SK-N-SH treated with all-trans-retinoic acid at 6 μM for 48 hours (cell line): ENCODE measurements at regions not wholly inside any gene's neighbourhood (a gene's known extent, or its start where the extent isn't known, plus 50 kb on each side); places are given as distances from the start of the nearest gene placed in this dataset.

ENCODE experiments used
- ATAC-seq: fragments of 200-7000 bp; cut with Tn5 transposase; 3 replicates; pipeline ENCODE4 v1.9.1; 2020; ENCODE audit warnings: mild to moderate bottlenecking, moderate library complexity
- BACH2 ChIP-seq: fragments of 250-450 bp; sonication (Bioruptor Pico); IDR thresholded peaks from 2 replicates; pipeline ENCODE4 v1.9.0; 2021; ENCODE audit warnings: mild to moderate bottlenecking, borderline replicate concordance
- CREB5 ChIP-seq: fragments of 250-450 bp; sonication (Bioruptor Pico); IDR thresholded peaks from 2 replicates; pipeline ENCODE4 v1.5.1; 2020; ENCODE audit warnings: low read depth, mild to moderate bottlenecking, moderate library complexity
- CSDC2 ChIP-seq: fragments of 250-450 bp; sonication (Bioruptor Pico); IDR thresholded peaks from 2 replicates; pipeline ENCODE4 v1.5.0; 2020; ENCODE audit warnings: mild to moderate bottlenecking, moderate library complexity
- CSRNP3 ChIP-seq: fragments of 250-450 bp; sonication (Bioruptor Pico); IDR thresholded peaks from 2 replicates; pipeline ENCODE4 v1.5.1; 2021; ENCODE audit warnings: mild to moderate bottlenecking, moderate library complexity
- ESRRG ChIP-seq: fragments of 250-450 bp; sonication (Bioruptor Pico); IDR thresholded peaks from 2 replicates; pipeline ENCODE4 v1.6.1; 2021; ENCODE audit warnings: mild to moderate bottlenecking
- ISL1 ChIP-seq: fragments of 250-450 bp; sonication (Bioruptor Pico); IDR thresholded peaks from 2 replicates; pipeline ENCODE4 v2.1.2; 2022; ENCODE audit warnings: mild to moderate bottlenecking, moderate library complexity
- OSR1 ChIP-seq: fragments of 250-450 bp; sonication (Bioruptor Pico); IDR thresholded peaks from 2 replicates; pipeline ENCODE4 v1.8.0; 2022; ENCODE audit warnings: moderate library complexity, mild to moderate bottlenecking, inconsistent platforms
- PATZ1 ChIP-seq: fragments of 250-450 bp; sonication (Bioruptor Pico); IDR thresholded peaks from 2 replicates; pipeline ENCODE4 v1.8.0; 2020; ENCODE audit warnings: mild to moderate bottlenecking, moderate library complexity, borderline replicate concordance
- POU6F1 ChIP-seq: fragments of 250-450 bp; sonication (Bioruptor Pico); IDR thresholded peaks from 2 replicates; pipeline ENCODE4 v1.8.0; 2021; ENCODE audit warnings: low read depth, mild to moderate bottlenecking, moderate library complexity, borderline replicate concordance
- PPARA ChIP-seq: fragments of 250-450 bp; sonication (Bioruptor Pico); IDR thresholded peaks from 2 replicates; pipeline ENCODE4 v1.5.0; 2020; ENCODE audit warnings: mild to moderate bottlenecking, borderline replicate concordance
- RARB ChIP-seq: fragments of 250-450 bp; sonication (Bioruptor Pico); IDR thresholded peaks from 2 replicates; pipeline ENCODE4 v1.8.0; 2021; ENCODE audit warnings: mild to moderate bottlenecking, moderate library complexity
- TCF4 ChIP-seq: fragments of 250-450 bp; sonication (Bioruptor Pico); IDR thresholded peaks from 2 replicates; pipeline ENCODE4 v1.8.0; 2021; ENCODE audit warnings: mild to moderate bottlenecking, moderate library complexity, borderline replicate concordance
- TOX ChIP-seq: fragments of 250-450 bp; sonication (Bioruptor Pico); IDR thresholded peaks from 2 replicates; pipeline ENCODE4 v1.8.0; 2021; ENCODE audit warnings: mild to moderate bottlenecking, moderate library complexity, borderline replicate concordance
- TSHZ2 ChIP-seq: fragments of 250-450 bp; sonication (Bioruptor Pico); IDR thresholded peaks from 2 replicates; pipeline ENCODE4 v1.5.0; 2020; ENCODE audit warnings: mild to moderate bottlenecking, moderate library complexity
- ZC3H10 ChIP-seq: fragments of 250-450 bp; sonication (Bioruptor Pico); IDR thresholded peaks from 2 replicates; pipeline ENCODE4 v1.5.1; 2021; ENCODE audit warnings: mild to moderate bottlenecking, moderate library complexity
- ZFP3 ChIP-seq: fragments of 250-450 bp; sonication (Bioruptor Pico); IDR thresholded peaks from 2 replicates; pipeline ENCODE4 v1.5.0; 2020; ENCODE audit warnings: mild to moderate bottlenecking, moderate library complexity
- ZFP30 ChIP-seq: fragments of 450-650 bp; formaldehyde crosslinking; IDR thresholded peaks from 2 replicates; pipeline ENCODE4 v1.5.0; 2022; ENCODE audit warnings: mild to moderate bottlenecking, moderate library complexity
- ZNF70 ChIP-seq: fragments of 450-650 bp; formaldehyde crosslinking; IDR thresholded peaks from 2 replicates; pipeline ENCODE4 v1.5.0; 2020; ENCODE audit warnings: mild to moderate bottlenecking, moderate library complexity
- ZNF8 ChIP-seq: fragments of 450-650 bp; formaldehyde crosslinking; IDR thresholded peaks from 2 replicates; pipeline ENCODE4 v1.5.0; 2020; ENCODE audit warnings: mild to moderate bottlenecking, moderate library complexity

GRCh38 chr7:96933067-96933645 lies 72.2 kb upstream of the DLX6 start:
- TF ChIP-seq ZFP3 (no peak), POU6F1 (no peak), ESRRG (CRISPR knock-in tag) (no peak), CSRNP3 (CRISPR knock-in tag) (no peak), CSDC2 (CRISPR knock-in tag) (no peak), PPARA (no peak), CREB5 (CRISPR knock-in tag) (no peak), ZC3H10 (CRISPR knock-in tag) (no peak), RARB (no peak), ISL1 (no peak)
- ATAC-seq = no peak

- TF ChIP-seq OSR1 (CRISPR knock-in tag) = no peak
- no peak for TF ChIP-seq CSDC2 (CRISPR knock-in tag)
- TF ChIP-seq ZFP3 = no peak
- TF ChIP-seq BACH2 (CRISPR knock-in tag) = no peak
- no peak for TF ChIP-seq RARB
- no peak for TF ChIP-seq ZFP30
- no peak for TF ChIP-seq ESRRG (CRISPR knock-in tag)
- TF ChIP-seq TSHZ2 (CRISPR knock-in tag) = no peak
- no peak for TF ChIP-seq TOX (CRISPR knock-in tag)
- no peak for ATAC-seq
Measured at GRCh38 chr7:96936621-96937020, 68.7 kb upstream of the DLX6 start.

- ATAC-seq = no peak
- TF ChIP-seq CSDC2 (CRISPR knock-in tag) = no peak
- TF ChIP-seq ZFP3 = no peak
- TF ChIP-seq ISL1 = no peak
- no peak for TF ChIP-seq TSHZ2 (CRISPR knock-in tag)
- TF ChIP-seq PATZ1 (CRISPR knock-in tag) = no peak
- no peak for TF ChIP-seq BACH2 (CRISPR knock-in tag)
- no peak for TF ChIP-seq OSR1 (CRISPR knock-in tag)
- TF ChIP-seq RARB = no peak
- TF ChIP-seq ZNF70 (CRISPR knock-in tag) = no peak
- no peak for TF ChIP-seq CSRNP3 (CRISPR knock-in tag)
- TF ChIP-seq CREB5 (CRISPR knock-in tag) = no peak
- no peak for TF ChIP-seq PPARA
- no peak for TF ChIP-seq TCF4
- TF ChIP-seq POU6F1 = no peak
- TF ChIP-seq ZNF8 (CRISPR knock-in tag) = no peak
- no peak for TF ChIP-seq ZFP30
- no peak for TF ChIP-seq ESRRG (CRISPR knock-in tag)
Measured at GRCh38 chr7:96942112-96942511, 63.2 kb upstream of the DLX6 start.
